ENCODE measurements at regions not wholly inside any gene's neighbourhood (a gene's known extent, or its start where the extent isn't known, plus 50 kb on each side); places are given as distances from the start of the nearest gene placed in this dataset.
"Not testable (repeated sequence)": the region's sequence is repeated elsewhere in the genome, so short reads cannot be mapped to it uniquely, and the experiment has no call there.

- Mint-ChIP-seq H3K36me3 (ENCODE audit: low read depth) (no peaks in the 10 kb centered on the region), H3K27me3 (no peaks in the 10 kb centered on the region), H3K9me3 (peaks cover 3% of the 10 kb centered on the region), H3K4me1 (ENCODE audit: low read depth) (no peaks in the 10 kb centered on the region), H3K27ac (no peak overlapping the region), H3K4me3 (no peak overlapping the region)
- DNase-seq: no peak
Observed at GRCh38 chr14:48744202-48744601, 842.0 kb downstream of the RPS29 start.

- Mint-ChIP-seq H3K4me3 (no peak overlapping the region), H3K4me1 (ENCODE audit: low read depth) (no peaks in the 10 kb centered on the region), H3K9me3 (peaks cover 5% of the 10 kb centered on the region), H3K36me3 (ENCODE audit: low read depth) (no peaks in the 10 kb centered on the region), H3K27ac (no peak overlapping the region), H3K27me3 (no peaks in the 10 kb centered on the region)
- no peak for DNase-seq
Observed at GRCh38 chr14:48738186-48738925, 847.8 kb downstream of the RPS29 start.

DNA sequence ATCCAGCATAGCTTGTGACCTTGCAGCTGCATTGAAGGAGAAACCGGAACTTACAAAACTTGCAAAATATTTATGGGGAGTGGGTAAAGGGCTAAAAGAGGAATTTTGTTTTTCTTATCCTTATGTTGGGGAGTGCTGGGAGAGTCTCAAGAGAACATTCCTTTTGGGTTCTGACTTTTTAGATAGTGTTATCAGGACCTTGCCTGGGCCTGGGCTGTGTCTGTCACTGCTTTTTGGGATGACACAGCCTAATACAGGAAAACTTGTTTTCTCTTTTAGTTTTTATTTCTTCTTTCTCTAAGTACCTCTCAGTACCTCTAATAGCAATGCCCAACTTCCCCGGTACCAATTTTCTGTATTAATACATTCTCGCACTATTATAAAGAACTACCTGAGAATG is 850.6 kb downstream of the RPS29 start:
- H3K9me3 Mint-ChIP-seq: peaks cover 7% of the 10 kb centered on the region
- H3K27me3 Mint-ChIP-seq: no peaks in the 10 kb centered on the region
- H3K4me1 Mint-ChIP-seq (ENCODE audit: low read depth): no peaks in the 10 kb centered on the region
- no peaks in the 10 kb centered on the region for H3K36me3 Mint-ChIP-seq (ENCODE audit: low read depth)
- no peak overlapping the region for H3K4me3 Mint-ChIP-seq
- H3K27ac Mint-ChIP-seq: no peak overlapping the region
- no peak for DNase-seq

DNA sequence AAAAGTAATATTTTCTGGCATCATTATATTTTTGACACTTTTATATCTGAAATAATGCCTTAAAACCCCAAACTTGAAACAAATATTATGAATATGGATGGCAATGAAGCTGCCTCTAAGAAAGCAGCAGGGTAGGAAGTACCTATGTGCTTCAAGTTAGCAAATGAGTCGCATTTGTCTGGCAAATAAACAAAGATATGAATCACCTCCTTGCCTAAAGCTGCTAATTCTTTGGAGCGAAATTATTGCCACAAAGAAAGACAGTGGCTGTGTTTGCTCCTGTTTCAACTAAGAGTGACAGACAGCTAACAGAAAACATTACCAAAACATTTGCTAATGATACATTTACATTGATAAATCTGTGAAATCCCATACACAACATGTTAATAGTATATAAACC is 854.9 kb downstream of the RPS29 start:
- Mint-ChIP-seq H3K4me1 (ENCODE audit: low read depth) (no peaks in the 10 kb centered on the region), H3K4me3 (no peak overlapping the region), H3K27ac (no peak overlapping the region), H3K36me3 (ENCODE audit: low read depth) (no peaks in the 10 kb centered on the region), H3K9me3 (peaks cover 7% of the 10 kb centered on the region), H3K27me3 (no peaks in the 10 kb centered on the region)
- DNase-seq: no peak

DNA sequence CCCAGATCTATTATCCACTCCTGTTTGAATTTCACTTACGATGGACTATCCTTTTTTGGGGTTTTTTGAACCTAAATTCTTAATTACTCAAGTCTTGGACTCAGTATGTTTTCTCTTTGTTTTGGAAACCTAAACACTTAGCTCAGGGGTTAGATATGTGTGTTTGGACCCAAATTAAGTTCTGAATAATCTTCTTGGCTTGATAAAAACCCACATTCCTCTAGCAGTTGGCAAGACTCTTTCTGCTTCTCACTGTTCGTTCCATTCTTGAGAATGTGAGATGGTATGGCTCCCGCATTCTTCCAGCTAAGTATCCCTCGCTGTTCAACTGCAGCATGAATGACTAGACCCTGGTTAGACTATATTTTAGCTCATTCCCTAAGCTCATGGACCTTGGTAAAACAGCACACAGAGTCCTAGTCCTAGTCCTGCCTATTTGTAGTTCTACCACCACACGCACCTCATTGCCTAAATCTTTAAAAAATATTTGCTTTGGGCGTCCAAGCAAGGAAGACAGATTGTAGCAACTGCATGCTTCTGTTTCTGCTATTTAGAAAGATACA is 860.0 kb downstream of the RPS29 start:
- DNase-seq: no peak
- no peaks in the 10 kb centered on the region for H3K36me3 Mint-ChIP-seq (ENCODE audit: low read depth)
- H3K27ac Mint-ChIP-seq: no peak overlapping the region
- H3K9me3 Mint-ChIP-seq: no peaks in the 10 kb centered on the region
- H3K4me3 Mint-ChIP-seq: no peak overlapping the region
- no peaks in the 10 kb centered on the region for H3K27me3 Mint-ChIP-seq
- H3K4me1 Mint-ChIP-seq (ENCODE audit: low read depth): no peaks in the 10 kb centered on the region

DNA sequence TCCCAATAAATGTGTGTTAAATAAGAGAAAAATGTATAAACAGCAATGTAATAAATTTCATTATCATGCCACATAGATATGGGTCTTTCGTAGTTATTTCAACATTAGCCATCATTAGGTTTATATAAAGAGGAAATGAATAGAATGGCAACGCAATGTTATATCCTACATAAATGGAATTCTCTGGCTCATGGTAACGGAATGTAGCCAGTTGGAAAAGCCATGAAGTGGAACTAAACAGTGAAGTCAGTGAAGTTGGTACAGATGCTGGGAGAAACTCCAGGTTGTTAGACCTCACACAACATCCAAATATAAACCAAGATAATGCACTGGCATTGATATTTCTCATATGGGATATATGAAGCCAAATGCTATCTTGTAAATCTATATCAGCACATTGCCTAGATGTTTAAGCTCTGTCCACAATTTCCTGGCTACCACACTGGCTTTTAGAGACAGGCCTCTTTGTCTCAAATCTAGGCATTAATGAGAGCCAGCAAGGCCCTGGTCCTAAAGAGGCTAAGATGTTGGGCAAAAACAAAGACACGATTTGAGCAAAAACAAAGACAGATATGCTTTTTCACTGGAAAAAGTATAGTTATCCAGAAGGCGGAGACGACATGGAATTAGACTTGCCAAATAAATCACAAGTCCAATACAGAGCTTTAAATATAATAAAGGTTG is 861.0 kb downstream of the RPS29 start:
- no peak for DNase-seq
- H3K27ac Mint-ChIP-seq: no peak overlapping the region
- no peaks in the 10 kb centered on the region for H3K4me1 Mint-ChIP-seq (ENCODE audit: low read depth)
- no peaks in the 10 kb centered on the region for H3K9me3 Mint-ChIP-seq
- no peaks in the 10 kb centered on the region for H3K36me3 Mint-ChIP-seq (ENCODE audit: low read depth)
- H3K27me3 Mint-ChIP-seq: no peaks in the 10 kb centered on the region
- no peak overlapping the region for H3K4me3 Mint-ChIP-seq

DNA sequence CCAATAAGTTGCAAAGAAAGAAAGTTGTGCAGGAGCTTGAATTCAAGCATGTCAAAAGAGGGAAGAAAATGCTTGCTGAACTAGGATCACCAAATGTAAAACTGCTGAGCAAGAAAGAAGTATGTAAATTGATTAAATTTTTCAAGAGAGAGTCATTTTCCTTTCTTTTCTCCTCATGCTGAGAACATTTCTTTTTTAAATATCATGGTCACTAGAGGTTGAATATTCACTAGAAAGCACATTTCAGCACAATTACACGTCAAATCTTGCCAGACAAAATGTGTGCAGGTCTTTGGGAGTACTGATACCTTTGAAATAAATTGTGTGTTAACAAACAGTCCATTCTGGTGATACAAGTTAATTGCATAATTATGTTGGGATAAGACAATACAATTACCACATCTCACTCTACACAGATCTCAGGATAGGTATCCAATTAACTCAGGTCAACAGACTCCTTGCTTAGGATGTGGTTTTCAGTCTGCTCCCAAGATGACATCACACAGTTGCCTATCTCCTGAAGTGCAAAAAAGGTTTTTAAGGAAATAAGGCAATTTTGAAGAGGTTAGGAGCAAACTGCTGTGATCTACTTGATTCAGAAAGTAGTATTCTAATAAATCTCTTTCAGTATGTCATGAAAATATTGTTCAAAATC is 862.2 kb downstream of the RPS29 start:
- H3K27ac Mint-ChIP-seq: no peak overlapping the region
- H3K9me3 Mint-ChIP-seq: no peaks in the 10 kb centered on the region
- no peaks in the 10 kb centered on the region for H3K36me3 Mint-ChIP-seq (ENCODE audit: low read depth)
- no peak overlapping the region for H3K4me3 Mint-ChIP-seq
- no peaks in the 10 kb centered on the region for H3K4me1 Mint-ChIP-seq (ENCODE audit: low read depth)
- DNase-seq: no peak
- H3K27me3 Mint-ChIP-seq: no peaks in the 10 kb centered on the region

- Mint-ChIP-seq H3K36me3 (ENCODE audit: low read depth) (no peaks in the 10 kb centered on the region), H3K27ac (no peak overlapping the region), H3K4me1 (ENCODE audit: low read depth) (no peaks in the 10 kb centered on the region), H3K27me3 (no peaks in the 10 kb centered on the region), H3K4me3 (no peak overlapping the region), H3K9me3 (peaks cover 6% of the 10 kb centered on the region)
- no peak for DNase-seq
Observed at GRCh38 chr14:48714366-48714765, 871.8 kb downstream of the RPS29 start.

GRCh38 chr14:48710133-48710532 is 876.0 kb downstream of the RPS29 start:
- H3K27me3 Mint-ChIP-seq: no peaks in the 10 kb centered on the region
- peaks cover 3% of the 10 kb centered on the region for H3K9me3 Mint-ChIP-seq
- H3K4me3 Mint-ChIP-seq: no peak overlapping the region
- no peak for DNase-seq
- no peak overlapping the region for H3K27ac Mint-ChIP-seq
- no peaks in the 10 kb centered on the region for H3K36me3 Mint-ChIP-seq (ENCODE audit: low read depth)
- no peaks in the 10 kb centered on the region for H3K4me1 Mint-ChIP-seq (ENCODE audit: low read depth)

- Mint-ChIP-seq H3K36me3 (ENCODE audit: low read depth) (no peaks in the 10 kb centered on the region), H3K27me3 (no peaks in the 10 kb centered on the region), H3K9me3 (peaks cover 3% of the 10 kb centered on the region), H3K27ac (no peak overlapping the region), H3K4me3 (no peak overlapping the region), H3K4me1 (ENCODE audit: low read depth) (no peaks in the 10 kb centered on the region)
- DNase-seq: no peak
Observed at GRCh38 chr14:48709277-48709785, 876.8 kb downstream of the RPS29 start.

GRCh38 chr14:48704639-48705038 is 881.5 kb downstream of the RPS29 start:
- no peak overlapping the region for H3K4me3 Mint-ChIP-seq
- no peak overlapping the region for H3K27ac Mint-ChIP-seq
- peaks cover 8% of the 10 kb centered on the region for H3K9me3 Mint-ChIP-seq
- no peaks in the 10 kb centered on the region for H3K36me3 Mint-ChIP-seq (ENCODE audit: low read depth)
- no peaks in the 10 kb centered on the region for H3K4me1 Mint-ChIP-seq (ENCODE audit: low read depth)
- no peaks in the 10 kb centered on the region for H3K27me3 Mint-ChIP-seq
- no peak for DNase-seq

GRCh38 chr14:48703728-48704467 is 882.3 kb downstream of the RPS29 start:
- DNase-seq: no peak
- H3K27me3 Mint-ChIP-seq: no peaks in the 10 kb centered on the region
- no peak overlapping the region for H3K4me3 Mint-ChIP-seq
- H3K4me1 Mint-ChIP-seq (ENCODE audit: low read depth): no peaks in the 10 kb centered on the region
- H3K36me3 Mint-ChIP-seq (ENCODE audit: low read depth): no peaks in the 10 kb centered on the region
- H3K9me3 Mint-ChIP-seq: peaks cover 8% of the 10 kb centered on the region
- no peak overlapping the region for H3K27ac Mint-ChIP-seq

DNA sequence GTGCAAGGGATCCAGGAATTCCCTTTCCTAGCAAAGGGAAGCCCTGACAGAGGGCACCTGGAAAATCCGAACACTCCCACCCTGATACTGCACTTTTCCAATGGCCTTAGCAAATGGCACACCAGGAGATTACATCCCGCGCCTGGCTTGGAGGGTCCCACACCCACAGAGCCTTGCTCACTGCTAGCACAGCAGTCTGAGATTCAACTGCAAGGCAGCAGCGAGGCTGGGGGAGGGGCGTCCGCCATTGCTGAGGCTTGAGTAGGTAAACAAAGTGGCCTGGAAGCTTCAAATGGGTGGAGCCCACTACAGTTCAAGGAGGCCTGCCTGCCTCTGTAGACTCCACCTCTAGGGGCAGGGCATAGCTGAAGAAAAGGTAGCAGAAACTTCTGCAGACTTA is 888.8 kb downstream of the RPS29 start:
- not testable (repeated sequence) for H3K27ac Mint-ChIP-seq; DNase-seq; H3K36me3 Mint-ChIP-seq (ENCODE audit: low read depth); H3K27me3 Mint-ChIP-seq; H3K4me1 Mint-ChIP-seq (ENCODE audit: low read depth); H3K4me3 Mint-ChIP-seq
- peaks cover 12% of the 10 kb centered on the region for H3K9me3 Mint-ChIP-seq

GRCh38 chr14:48693793-48694192 is 892.4 kb downstream of the RPS29 start:
- Mint-ChIP-seq H3K4me3 (no peak overlapping the region), H3K27me3 (no peaks in the 10 kb centered on the region), H3K36me3 (ENCODE audit: low read depth) (no peaks in the 10 kb centered on the region), H3K4me1 (ENCODE audit: low read depth) (no peaks in the 10 kb centered on the region), H3K9me3 (peaks cover 5% of the 10 kb centered on the region), H3K27ac (no peak overlapping the region)
- DNase-seq: no peak
